AG09309 (cell line): ENCODE measurements at regions not wholly inside any gene's neighbourhood (a gene's known extent, or its start where the extent isn't known, plus 50 kb on each side); places are given as distances from the start of the nearest gene placed in this dataset.

ENCODE experiments used
- DNase-seq: peaks from one replicate; pipeline ENCODE4 v3.0.0-alpha.2; 2010; ENCODE audit warnings: low read depth
- H3K4me3 ChIP-seq: 2 replicates; pipeline ENCODE4 v1.5.1; 2011; ENCODE audit warnings: mild to moderate bottlenecking, low read depth, low read length, moderate library complexity; ENCODE audit not compliant: control insufficient read depth
- TF ChIP-seq, protein P1 (sequence below): IDR thresholded peaks from 2 replicates; pipeline ENCODE4 v1.5.1; 2011; ENCODE audit warnings: mild to moderate bottlenecking, low read depth, low read length, inconsistent platforms; ENCODE audit not compliant: insufficient read depth, control insufficient read depth; ENCODE audit errors: missing control alignments

DNA sequence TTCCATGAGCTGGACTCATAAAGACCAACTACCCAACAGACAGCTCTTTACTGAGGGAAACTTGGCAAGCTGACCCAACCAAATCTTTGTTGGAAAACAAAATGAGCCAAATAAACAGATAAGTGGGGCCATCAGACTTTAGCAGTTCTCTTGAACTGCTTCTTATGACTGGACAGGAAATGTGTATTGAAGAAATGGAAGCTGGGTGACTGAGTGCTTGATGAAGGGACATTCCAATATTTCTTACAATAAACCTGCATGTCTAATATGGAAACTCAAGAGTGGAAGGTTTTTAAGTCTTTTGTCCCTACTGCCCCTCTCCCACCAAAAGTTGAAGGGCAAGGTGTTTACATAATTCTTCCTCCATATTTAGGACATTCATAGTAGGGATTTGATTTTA, 218.8 kb upstream of the NR4A3 start:
- no peak overlapping the region for H3K4me3 ChIP-seq
- DNase-seq = no peak
- TF ChIP-seq, protein P1, sequence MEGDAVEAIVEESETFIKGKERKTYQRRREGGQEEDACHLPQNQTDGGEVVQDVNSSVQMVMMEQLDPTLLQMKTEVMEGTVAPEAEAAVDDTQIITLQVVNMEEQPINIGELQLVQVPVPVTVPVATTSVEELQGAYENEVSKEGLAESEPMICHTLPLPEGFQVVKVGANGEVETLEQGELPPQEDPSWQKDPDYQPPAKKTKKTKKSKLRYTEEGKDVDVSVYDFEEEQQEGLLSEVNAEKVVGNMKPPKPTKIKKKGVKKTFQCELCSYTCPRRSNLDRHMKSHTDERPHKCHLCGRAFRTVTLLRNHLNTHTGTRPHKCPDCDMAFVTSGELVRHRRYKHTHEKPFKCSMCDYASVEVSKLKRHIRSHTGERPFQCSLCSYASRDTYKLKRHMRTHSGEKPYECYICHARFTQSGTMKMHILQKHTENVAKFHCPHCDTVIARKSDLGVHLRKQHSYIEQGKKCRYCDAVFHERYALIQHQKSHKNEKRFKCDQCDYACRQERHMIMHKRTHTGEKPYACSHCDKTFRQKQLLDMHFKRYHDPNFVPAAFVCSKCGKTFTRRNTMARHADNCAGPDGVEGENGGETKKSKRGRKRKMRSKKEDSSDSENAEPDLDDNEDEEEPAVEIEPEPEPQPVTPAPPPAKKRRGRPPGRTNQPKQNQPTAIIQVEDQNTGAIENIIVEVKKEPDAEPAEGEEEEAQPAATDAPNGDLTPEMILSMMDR = no peak

DNA sequence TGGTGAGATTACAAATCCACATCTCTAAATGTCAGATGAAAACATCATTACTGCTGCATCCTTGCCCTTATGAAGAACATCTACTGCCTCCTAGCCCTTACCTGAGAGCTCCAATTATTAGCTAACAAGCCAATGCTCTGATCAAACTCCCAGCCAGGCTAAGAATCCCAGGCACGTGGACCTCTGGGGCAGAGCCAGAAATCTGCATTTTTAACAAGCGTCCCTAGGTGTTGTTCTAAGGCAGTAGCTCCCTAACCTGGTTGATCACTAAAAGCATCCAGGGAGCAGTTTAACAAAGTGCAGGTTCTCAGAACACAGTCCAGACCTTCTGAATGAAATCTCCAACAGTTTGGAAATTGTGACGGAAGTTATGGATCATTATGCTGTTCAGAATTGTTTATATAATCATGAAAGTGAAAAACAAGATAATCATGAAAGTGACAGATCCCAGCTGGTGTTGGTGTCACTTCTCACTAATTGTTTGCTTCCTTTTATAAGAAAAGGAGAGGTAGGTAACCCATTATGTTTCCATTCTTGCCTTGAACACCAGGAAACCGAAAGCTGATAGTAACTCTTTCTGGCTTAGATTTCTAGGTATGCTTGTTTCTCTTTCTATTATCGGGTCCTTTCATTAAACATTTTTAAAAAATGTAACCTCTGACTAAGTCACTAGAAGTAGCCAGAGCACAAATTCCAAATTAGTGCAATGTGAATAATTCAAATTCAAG, 216.5 kb upstream of the NR4A3 start:
- TF ChIP-seq, protein P1 = no peak
- H3K4me3 ChIP-seq = no peak overlapping the region
- no peak for DNase-seq

DNA sequence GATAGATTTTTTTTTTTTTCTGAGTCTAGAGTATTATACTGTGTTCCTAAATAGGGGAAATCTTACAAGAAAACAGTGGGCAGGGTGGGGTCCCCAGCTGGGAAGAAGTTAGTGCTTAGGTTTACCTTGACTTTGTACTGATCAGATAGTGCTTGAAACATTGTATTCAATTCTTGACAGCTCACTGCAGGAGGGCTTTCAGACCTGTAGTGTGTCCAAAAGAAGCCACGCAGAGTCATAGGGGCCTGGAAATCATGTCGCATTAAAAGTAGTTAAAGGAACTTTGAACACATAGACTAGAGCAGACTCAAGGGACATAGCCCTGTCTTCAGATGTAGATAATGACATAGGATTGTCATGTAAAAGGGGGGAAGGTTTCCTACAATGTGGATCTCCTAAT, 215.4 kb upstream of the NR4A3 start:
- no peak overlapping the region for H3K4me3 ChIP-seq
- TF ChIP-seq, protein P1 = no peak
- DNase-seq = no peak

DNA sequence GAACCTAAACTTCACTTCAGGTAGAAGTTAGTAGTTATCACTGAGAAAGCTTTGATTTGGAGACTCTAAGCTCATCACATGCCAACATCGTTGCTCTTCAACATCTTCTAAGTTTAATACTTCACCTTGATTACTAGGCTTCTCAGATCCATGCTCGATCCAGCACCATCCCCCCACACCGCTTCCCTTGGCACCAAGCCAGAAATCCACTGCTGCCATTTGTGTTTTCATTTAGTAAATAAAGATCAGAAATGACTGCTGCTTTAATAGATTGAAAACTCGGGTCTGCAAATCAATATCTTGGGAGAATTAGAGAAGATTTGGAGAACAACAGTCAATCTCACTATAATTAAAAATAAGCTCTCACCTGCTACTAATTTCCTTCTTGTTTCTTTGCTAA, 214.7 kb upstream of the NR4A3 start:
- TF ChIP-seq, protein P1 = no peak
- DNase-seq = no peak
- H3K4me3 ChIP-seq = no peak overlapping the region

DNA sequence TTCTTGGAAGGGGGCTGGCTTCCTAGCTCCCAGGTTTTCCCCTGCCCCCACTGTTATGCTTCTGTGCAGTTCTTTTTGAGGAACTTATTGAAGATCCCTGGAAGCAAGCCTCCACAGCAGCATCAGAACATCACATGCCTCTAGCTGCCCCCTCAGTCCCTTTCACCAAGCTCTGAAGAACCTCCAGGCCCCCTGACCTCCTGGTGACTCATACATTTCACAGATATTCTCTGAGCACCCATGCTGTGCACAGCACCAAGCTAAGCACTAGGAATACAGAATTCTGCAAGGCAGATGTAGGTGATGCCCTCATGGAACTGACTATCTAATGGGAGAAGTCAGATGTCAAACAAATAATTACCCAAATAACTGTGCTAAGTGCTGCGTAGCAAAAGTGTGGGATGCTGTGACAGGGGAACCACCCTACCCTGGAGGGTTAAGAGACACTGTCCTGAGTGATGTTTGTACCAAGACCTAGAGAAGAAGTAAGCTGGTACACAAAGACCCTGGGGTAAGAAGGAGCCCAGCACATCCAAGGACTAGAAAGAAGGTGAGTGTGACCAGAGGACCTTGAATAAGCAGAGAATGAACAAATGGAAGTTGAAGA, 213.7 kb upstream of the NR4A3 start:
- TF ChIP-seq, protein P1 = no peak
- H3K4me3 ChIP-seq = no peak overlapping the region
- no peak for DNase-seq

DNA sequence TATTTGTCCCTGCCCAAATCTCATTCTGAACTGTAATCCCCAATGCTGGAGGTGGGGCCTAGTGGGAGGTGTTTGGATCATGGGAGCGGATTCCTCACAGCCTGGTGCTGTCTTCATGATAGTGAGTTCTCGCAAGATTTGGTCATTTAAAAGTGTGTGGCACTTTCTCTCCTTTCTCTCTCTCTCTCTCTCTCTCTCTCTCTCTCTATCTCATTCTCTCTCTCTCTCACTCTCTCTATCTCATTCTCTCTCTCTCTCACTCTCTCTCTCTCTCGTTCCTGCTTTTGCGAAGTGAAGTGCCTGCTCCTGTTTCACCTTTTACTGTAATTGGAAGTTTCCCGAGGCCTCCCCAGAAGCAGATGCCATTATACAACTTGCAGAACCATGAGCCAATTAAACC, 207.3 kb upstream of the NR4A3 start:
- TF ChIP-seq, protein P1 = no peak
- H3K4me3 ChIP-seq = no peak overlapping the region
- DNase-seq = no peak

DNA sequence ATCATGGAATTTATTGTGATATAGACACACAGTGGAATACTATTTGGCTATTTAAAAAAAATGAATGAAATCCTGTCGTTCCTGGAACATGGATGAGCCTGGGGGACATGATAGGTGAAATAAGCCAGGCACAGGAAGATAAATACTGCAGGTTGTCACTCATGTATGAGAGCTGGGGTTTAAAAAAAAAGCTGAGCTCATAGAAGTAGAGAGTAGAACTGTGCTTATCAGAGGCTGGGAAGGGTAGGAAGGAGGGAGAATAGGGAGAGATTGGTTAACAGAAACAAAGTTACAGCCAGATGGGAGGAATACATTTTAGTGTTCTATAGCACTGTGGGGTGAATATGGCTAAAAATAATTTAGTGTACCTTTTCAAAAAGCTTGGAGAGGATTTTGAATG, 200.6 kb upstream of the NR4A3 start:
- no peak for DNase-seq
- TF ChIP-seq, protein P1 = no peak
- H3K4me3 ChIP-seq = no peak overlapping the region
